Calu3 (cell line): ENCODE measurements at regions not wholly inside any gene's neighbourhood (a gene's known extent, or its start where the extent isn't known, plus 50 kb on each side); places are given as distances from the start of the nearest gene placed in this dataset.

Experiments used
- BruUV-seq: library from RNA; stranded (reverse); fragments of 400-500 nt; replicated peaks from 2 replicates; lab custom pipeline; 2021; lab: Mats Ljungman, UMichigan
- CTCF ChIA-PET: fragments of 300-600 bp; sonication (Branson Sonifier 250); formaldehyde crosslinking; loops from one replicate; lab custom pipeline; 2022; ENCODE audit warnings: antibody characterized with exemption; lab: Charles Lee
- DNase-seq: peaks from one replicate; pipeline ENCODE4 v3.0.0; 2022
- H3K27ac Mint-ChIP-seq: one replicate; pipeline ENCODE4 v1.8.0; 2022; ENCODE audit warnings: mixed read lengths; ENCODE audit not compliant: unreplicated experiment
- H3K27me3 Mint-ChIP-seq: one replicate; pipeline ENCODE4 v1.8.0; 2022; ENCODE audit warnings: mixed read lengths; ENCODE audit not compliant: unreplicated experiment
- H3K36me3 Mint-ChIP-seq: one replicate; pipeline ENCODE4 v1.8.0; 2022; ENCODE audit warnings: mild to moderate bottlenecking, moderate library complexity, mixed read lengths; ENCODE audit not compliant: insufficient read depth, unreplicated experiment
- H3K4me1 Mint-ChIP-seq: one replicate; pipeline ENCODE4 v1.8.0; 2022; ENCODE audit warnings: mild to moderate bottlenecking, low read depth, mixed read lengths; ENCODE audit not compliant: unreplicated experiment
- H3K4me3 Mint-ChIP-seq: one replicate; pipeline ENCODE4 v1.8.0; 2022; ENCODE audit warnings: mild to moderate bottlenecking, low read depth, moderate library complexity, mixed read lengths; ENCODE audit not compliant: unreplicated experiment
- H3K9me3 Mint-ChIP-seq: one replicate; pipeline ENCODE4 v1.8.0; 2022; ENCODE audit warnings: low read depth, mixed read lengths; ENCODE audit not compliant: unreplicated experiment
- CTCF ChIP-seq: fragments of 200-600 bp; IDR thresholded peaks from one replicate; pipeline ENCODE4 v1.8.0; 2022; ENCODE audit warnings: antibody characterized with exemption; ENCODE audit not compliant: unreplicated experiment
- intact Hi-C: fragments of 100-400 bp; cut with micrococcal nuclease; formaldehyde crosslinking; loops from one replicate; pipeline ENCODE4 v1.10.0; 2022; ENCODE audit not compliant: unreplicated experiment

- H3K4me3 Mint-ChIP-seq = no peak overlapping the region
- no peaks in the 10 kb centered on the region for H3K27me3 Mint-ChIP-seq
- CTCF ChIA-PET = no interaction called here
- no peaks in the 10 kb centered on the region for H3K4me1 Mint-ChIP-seq
- no peak overlapping the region for H3K27ac Mint-ChIP-seq
- BruUV-seq = no TSS peak
- intact Hi-C loops = no loop called here
- DNase-seq = no peak
- no peaks in the 10 kb centered on the region for H3K36me3 Mint-ChIP-seq
- peaks cover 9% of the 10 kb centered on the region for H3K9me3 Mint-ChIP-seq
- no peak for TF ChIP-seq CTCF
Measured at GRCh38 chr7:26993816-26994810, 101.7 kb downstream of the HOXA1 start.

GRCh38 chr7:26992670-26993069, 103.1 kb downstream of the HOXA1 start:
- no peak for DNase-seq
- no peak overlapping the region for H3K27ac Mint-ChIP-seq
- H3K27me3 Mint-ChIP-seq = no peaks in the 10 kb centered on the region
- no peak for TF ChIP-seq CTCF
- no peaks in the 10 kb centered on the region for H3K4me1 Mint-ChIP-seq
- H3K36me3 Mint-ChIP-seq = no peaks in the 10 kb centered on the region
- intact Hi-C loops = no loop called here
- H3K9me3 Mint-ChIP-seq = peaks cover under 1% of the 10 kb centered on the region
- H3K4me3 Mint-ChIP-seq = no peak overlapping the region
- BruUV-seq = no TSS peak
- CTCF ChIA-PET = interaction anchor here (0.6 kb wide), 1 partner anchor 132 kb away, joined by 3 read pairs; no protein-coding TSS in a partner anchor

- DNase-seq = no peak
- Mint-ChIP-seq H3K9me3 (no peaks in the 10 kb centered on the region), H3K27me3 (no peaks in the 10 kb centered on the region), H3K36me3 (no peaks in the 10 kb centered on the region), H3K27ac (no peak overlapping the region), H3K4me3 (no peak overlapping the region), H3K4me1 (no peaks in the 10 kb centered on the region)
- intact Hi-C loops = no loop called here
- TF ChIP-seq CTCF = no peak
- CTCF ChIA-PET = interaction anchor here (0.6 kb wide), 1 partner anchor 13 kb away, joined by 3 read pairs; no protein-coding TSS in a partner anchor
- no TSS peak for BruUV-seq
Measured at GRCh38 chr7:26991796-26992195, 104.0 kb downstream of the HOXA1 start.

GRCh38 chr7:26989897-26990670, 105.7 kb downstream of the HOXA1 start:
- no peaks in the 10 kb centered on the region for H3K36me3 Mint-ChIP-seq

More at GRCh38 chr7:26989897-26990670, 105.7 kb downstream of the HOXA1 start:
- DNase-seq = no peak
- no peaks in the 10 kb centered on the region for H3K9me3 Mint-ChIP-seq
- CTCF ChIA-PET = no interaction called here
- H3K27me3 Mint-ChIP-seq = no peaks in the 10 kb centered on the region
- TF ChIP-seq CTCF = no peak
- no peak overlapping the region for H3K4me3 Mint-ChIP-seq
- no peak overlapping the region for H3K27ac Mint-ChIP-seq
- no TSS peak for BruUV-seq
- intact Hi-C loops = no loop called here
- no peaks in the 10 kb centered on the region for H3K4me1 Mint-ChIP-seq
